ENCODE measurements at regions not wholly inside any gene's neighbourhood (a gene's known extent, or its start where the extent isn't known, plus 50 kb on each side); places are given as distances from the start of the nearest gene placed in this dataset.
"Not testable (repeated sequence)": the region's sequence is repeated elsewhere in the genome, so short reads cannot be mapped to it uniquely, and the experiment has no call there.

DNA sequence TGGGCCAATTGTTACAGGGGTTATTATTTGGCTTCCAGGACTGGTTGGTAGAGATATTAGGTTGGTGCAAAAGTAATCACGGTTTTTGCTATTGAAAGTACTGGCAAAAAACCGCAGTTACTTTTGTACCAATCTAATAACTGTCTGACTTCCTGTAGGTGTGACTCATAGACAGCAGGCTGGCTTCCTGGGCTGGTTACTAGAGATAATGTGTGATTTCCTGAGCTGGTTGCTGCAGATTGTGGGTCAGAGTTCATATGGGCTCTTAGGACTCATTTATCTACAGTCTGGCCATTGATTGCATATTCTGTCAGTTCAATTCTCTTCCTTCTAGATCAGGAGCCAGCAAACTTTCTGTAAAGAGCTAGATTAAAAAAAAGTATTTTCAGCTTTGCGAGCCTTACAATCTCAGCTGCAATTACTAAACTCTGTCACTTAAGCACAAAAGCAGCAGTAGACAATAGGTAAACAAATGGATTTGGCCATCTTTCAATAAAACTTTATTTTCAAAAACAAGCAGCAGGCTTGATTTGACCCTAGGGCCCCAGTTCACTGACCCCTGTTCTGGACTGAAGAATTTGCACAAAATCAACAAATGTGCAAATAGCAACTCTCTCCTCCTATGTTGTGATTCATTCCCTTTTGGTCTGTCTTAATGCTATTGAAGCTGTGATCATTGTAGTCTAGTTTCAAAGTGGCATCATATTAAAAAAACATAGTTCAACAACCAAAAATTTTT, 50.8 kb upstream of the BOD1L1 start:
- DNase-seq, result no peak

DNA sequence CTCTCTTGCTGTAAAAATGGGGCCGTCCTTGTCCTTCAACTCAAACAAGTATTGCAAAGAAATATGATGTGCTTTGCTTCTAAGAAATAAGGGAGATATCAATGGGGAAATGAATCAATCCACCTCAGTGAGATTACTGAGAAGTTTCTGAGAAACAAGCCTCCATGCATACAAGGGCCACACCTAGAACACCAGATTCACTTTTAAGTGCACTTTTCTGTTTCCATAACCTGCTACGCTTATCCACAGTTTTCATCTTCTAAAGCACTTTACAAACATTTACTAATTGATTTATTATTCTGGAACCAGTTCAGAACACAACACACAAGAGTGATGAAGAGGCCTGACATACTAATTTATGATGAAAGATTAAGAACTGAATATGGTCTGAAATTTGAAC, 54.0 kb upstream of the BOD1L1 start:
- no peak for DNase-seq

GRCh38 chr4:13694256-13694655, 66.7 kb upstream of the BOD1L1 start:
- DNase-seq, result no peak

- DNase-seq, result no peak
These were observed 70.8 kb upstream of the BOD1L1 start for GRCh38 chr4:13698296-13698695.

DNA sequence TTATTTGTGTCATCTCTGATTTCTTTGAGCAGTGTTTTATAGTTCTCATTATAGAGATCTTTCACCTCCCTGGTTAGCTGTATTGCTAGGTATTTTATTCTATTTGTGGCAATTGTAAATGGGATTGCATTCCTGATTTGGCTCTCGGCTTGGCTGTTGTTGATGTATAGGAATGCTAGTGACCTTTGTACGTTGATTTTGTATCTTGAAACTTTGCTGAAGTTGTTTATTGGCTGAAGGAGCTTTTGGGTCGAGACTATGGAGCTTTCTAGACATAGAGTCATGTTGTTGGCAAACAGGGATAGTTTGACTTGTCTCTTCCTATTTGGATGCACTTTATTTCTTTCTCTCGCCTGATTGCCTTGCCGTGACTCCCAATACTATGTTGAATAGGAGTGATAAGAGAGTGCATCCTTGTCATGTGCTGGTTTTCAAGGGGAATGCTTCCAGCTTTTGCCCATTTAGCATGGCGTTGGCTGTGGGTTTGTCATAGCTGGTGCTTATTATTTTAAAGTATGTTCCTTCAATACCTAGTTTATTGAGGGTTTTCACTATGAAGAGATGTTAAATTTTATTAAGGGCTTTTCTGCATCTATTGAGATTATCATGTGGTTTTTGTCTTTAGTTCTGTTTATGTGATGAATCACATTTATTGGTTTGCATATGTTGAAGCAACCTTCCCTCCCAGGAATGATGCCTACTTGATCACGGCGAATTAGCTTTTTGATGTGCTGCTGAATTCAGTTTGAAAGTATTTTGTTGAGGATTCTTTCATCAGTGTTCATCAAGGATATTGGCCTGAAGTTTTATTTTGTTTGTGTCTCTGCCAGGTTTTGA, 72.7 kb upstream of the BOD1L1 start:
- no peak for DNase-seq

- not testable (repeated sequence) for DNase-seq
These were observed 73.3 kb upstream of the BOD1L1 start for GRCh38 chr4:13700858-13701140.

DNA sequence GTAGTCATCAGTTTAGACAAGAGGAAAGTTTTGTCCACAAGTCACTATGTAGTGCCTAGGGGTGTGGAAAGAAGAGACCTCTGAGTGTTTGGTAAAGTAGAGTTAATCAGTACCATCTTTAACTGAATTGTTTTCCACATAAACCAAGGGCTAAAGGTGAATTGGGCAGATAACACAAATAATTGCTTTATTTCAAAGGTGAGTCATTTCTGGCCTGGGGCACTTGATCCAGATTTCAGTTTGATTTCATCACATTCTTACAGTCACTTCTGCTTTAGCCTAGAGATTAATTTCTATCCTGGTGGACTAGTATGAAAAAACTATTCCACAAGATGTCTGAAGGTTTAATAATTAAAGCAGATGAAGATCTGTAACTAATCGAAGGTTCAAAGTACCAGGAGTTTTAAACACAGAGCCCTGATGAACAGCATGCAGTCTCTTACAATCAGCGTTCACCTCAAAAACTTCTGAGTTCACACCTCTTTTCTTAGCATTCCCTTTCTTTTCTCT, 74.5 kb upstream of the BOD1L1 start:
- no peak for DNase-seq

GRCh38 chr4:13703096-13703495, 75.6 kb upstream of the BOD1L1 start:
- peak; percentile 86 for DNase-seq

DNA sequence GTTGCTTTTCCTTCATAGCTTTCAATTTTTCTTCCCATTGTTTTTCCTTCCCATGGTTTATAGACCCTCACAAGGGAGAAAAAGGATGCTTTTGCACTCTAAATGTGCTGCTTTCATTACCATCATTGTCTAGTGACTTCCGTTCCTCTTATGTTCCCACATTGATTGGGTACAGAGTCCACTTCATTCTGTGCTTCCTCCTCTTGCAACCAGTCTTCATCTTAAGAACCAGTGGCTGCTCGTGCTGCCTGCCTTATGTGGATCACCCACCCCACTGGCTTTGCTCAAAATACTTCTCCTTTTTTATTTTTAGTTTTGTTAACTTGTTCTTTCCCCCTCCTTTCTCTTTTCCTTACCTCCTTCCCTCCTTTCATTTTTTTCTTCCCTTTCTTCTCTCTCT, 76.5 kb upstream of the BOD1L1 start:
- DNase-seq, result no peak

DNA sequence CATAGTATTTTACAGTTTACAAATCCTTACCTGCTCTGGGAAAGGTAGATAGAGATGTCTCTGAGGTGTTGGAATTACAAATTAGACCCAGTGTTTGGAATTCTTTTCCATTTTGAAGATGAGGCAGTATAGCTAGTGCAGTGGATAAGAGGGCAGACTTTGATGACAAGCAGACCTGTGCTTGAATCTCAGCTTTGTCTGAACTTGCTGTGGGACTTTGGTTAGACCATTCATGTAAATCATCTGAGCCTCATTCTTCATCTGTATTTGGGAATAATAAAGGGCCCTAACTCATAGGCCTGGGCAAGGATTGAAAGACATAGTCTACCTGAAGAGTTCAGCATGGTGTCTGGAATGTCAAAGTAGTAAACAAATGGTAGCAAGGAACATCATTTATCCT, 77.2 kb upstream of the BOD1L1 start:
- no peak for DNase-seq

- DNase-seq, result peak; percentile 32
These were observed 78.1 kb upstream of the BOD1L1 start for GRCh38 chr4:13705521-13706041.

GRCh38 chr4:13706120-13706519, 78.6 kb upstream of the BOD1L1 start:
- peak; percentile 53 for DNase-seq

DNA sequence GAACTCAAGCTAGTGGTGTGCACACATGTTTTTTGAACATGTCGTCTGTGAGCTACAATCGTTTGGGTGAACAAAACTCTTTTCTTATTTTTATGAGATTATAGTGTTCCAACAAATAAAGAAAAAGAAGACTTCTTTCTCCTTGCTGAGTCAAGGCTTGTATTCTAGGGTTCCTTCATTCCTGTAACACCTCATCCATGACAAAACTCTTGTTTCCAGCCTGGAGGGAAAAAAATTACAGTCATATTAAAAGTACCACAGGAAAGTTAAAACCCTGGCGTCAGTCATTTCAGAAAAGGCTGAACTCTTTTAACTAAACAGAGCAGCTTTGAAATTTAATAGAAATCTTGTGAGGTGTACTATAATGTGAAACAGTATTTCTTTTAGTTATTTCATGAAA, 79.2 kb upstream of the BOD1L1 start:
- DNase-seq, result no peak

DNA sequence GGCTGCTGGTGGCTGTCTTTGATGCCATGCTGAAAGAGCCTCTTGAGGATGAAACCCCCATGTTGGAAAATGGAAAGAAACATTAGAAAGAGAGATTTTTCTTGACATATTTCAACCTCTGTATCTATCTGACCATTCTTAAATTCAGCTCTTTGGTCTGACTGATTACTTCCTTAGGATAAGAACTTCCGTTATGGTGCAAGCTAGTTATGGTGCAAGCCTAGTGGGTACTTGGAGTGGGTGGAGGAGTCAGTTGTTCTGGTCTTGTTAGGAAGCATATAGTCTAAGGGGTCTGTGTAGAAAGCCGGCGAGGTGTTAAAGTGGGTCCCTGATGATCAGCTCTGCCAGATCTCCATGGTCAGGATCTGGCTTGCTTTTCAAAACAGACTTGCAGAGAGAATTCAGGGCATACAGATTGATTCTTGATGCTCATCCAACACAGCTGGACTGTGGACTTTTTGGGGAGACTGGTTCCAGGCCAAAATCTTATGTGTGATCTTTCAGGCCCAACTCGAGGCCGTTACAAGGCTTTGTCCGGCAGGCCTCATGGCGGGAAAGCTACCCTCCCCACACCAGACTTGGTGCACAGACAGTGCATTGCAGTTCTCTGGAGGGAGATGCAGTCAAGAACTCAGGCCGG, 82.8 kb upstream of the BOD1L1 start:
- no peak for DNase-seq

DNA sequence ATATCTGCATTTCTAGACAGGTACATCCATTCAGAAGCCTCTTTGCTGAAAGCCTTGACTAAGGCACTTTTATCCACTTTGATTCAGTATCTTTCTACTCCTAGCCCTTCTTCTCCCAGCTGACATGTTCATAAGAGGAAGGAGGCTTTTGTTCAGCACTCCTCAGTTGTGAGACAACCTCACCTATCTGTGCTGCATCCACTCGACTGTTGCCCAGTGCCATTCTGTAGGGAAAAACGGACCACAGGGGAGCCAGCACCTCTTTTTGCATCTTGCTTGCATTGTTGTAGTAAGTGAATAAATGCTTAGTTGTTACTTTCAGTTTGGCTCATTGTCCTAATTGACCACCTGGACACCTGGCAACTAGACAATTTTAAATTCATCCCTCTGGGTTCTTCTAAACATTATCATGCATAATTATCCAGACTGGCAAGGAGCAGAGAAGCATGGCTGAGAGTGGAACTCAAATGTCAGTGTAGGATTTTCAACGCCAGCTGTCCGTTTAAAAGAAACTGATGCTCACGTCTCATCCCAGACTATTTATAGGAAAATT, 83.8 kb upstream of the BOD1L1 start:
- DNase-seq, result no peak

- DNase-seq, result no peak
These were observed 94.4 kb upstream of the BOD1L1 start for GRCh38 chr4:13721894-13722293.

- DNase-seq, result no peak
These were observed 95.1 kb upstream of the BOD1L1 start for GRCh38 chr4:13722649-13723048.

DNA sequence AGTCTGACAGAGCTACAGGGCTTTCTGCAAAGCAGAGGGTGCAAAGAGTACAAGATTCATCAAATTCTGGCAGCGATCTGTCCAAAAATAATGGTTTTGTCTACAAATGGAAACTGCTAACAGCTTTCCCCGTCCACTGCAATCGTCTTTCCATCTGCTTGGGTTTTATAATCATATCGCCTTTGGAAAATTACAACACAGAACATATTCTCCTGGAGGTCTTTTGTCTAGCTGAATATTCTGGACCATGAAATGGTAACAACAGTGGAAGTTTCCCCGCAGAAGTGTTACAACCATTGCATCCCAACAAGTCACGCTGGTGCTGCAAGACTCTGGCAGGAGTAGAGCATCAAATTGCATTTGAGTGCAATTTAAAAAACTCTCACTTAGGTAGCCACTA, 101.2 kb upstream of the BOD1L1 start:
- DNase-seq, result no peak

GRCh38 chr4:13731019-13731418, 103.5 kb upstream of the BOD1L1 start:
- DNase-seq, result no peak

GRCh38 chr4:13733817-13734216, 106.3 kb upstream of the BOD1L1 start:
- no peak for DNase-seq

DNA sequence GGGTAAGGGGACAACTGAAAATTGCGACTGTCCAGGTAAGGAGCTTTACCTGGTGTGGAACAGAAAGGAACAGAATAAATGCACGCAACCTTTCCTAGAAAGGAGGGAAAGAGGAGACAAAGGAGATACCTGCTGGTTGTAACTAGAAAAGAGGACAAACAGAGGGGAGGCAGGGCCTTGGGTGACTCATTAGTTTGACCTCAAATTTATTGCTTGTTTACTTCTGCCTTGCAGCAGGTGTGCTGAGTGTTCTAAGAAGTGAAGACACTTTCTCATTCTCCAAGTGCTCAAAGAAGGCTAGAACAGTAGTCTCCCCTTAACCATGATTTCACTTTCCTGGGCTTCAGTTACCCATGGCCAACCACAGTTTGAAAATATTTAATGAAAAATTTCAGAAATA, 123.1 kb upstream of the BOD1L1 start:
- no peak for DNase-seq

DNA sequence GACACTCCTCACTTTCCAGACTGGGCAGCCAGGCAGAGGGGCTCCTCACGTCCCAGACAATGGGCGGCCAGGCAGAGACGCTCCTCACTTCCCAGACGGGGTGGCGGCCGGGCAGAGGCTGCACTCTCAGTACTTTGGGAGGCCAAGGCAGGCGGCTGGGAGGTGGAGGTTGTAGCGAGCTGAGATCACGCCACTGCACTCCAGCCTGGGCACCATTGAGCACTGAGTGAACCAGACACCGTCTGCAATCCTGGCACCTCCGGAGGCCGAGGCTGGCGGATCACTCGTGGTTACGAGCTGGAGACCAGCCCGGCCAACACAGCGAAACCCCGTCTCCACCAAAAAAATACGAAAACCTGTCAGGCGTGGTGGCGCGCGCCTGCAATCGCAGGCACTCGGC, 134.1 kb upstream of the BOD1L1 start:
- DNase-seq, result not testable (repeated sequence)

- DNase-seq, result no peak
These were observed 134.6 kb upstream of the BOD1L1 start for GRCh38 chr4:13762130-13762529.

All from NCI-H82 (cell line).